Activated T-helper 17 cell treated with anti-CD3 and anti-CD28 coated beads, Interleukin-2, amount 50 U/mL, for 72 hours (primary cell): ENCODE measurements at regions not wholly inside any gene's neighbourhood (a gene's known extent, or its start where the extent isn't known, plus 50 kb on each side); places are given as distances from the start of the nearest gene placed in this dataset.
A peak's percentile ranks its signal among the peaks of the same experiment; 100 is the strongest.

Experiments
- ATAC-seq: fragments of 150-1000 bp; cut with Tn5 transposase; replicated peaks from 2 replicates; pipeline ENCODE4 v1.10.0; 2021; ENCODE audit warnings: mild to moderate bottlenecking, moderate library complexity
- H3K27ac Mint-ChIP-seq: one replicate; pipeline ENCODE4 v1.8.0; 2022; ENCODE audit warnings: mixed read lengths
- H3K27me3 Mint-ChIP-seq: one replicate; pipeline ENCODE4 v1.8.0; 2022; ENCODE audit warnings: mixed read lengths
- H3K36me3 Mint-ChIP-seq: one replicate; pipeline ENCODE4 v1.8.0; 2022; ENCODE audit warnings: low read depth, mild to moderate bottlenecking, mixed read lengths
- H3K4me1 Mint-ChIP-seq: one replicate; pipeline ENCODE4 v1.8.0; 2022; ENCODE audit warnings: mixed read lengths
- H3K4me3 Mint-ChIP-seq: one replicate; pipeline ENCODE4 v1.8.0; 2022; ENCODE audit warnings: mild to moderate bottlenecking, mixed read lengths
- H3K9me3 Mint-ChIP-seq: one replicate; pipeline ENCODE4 v1.8.0; 2022; ENCODE audit warnings: mixed read lengths

DNA sequence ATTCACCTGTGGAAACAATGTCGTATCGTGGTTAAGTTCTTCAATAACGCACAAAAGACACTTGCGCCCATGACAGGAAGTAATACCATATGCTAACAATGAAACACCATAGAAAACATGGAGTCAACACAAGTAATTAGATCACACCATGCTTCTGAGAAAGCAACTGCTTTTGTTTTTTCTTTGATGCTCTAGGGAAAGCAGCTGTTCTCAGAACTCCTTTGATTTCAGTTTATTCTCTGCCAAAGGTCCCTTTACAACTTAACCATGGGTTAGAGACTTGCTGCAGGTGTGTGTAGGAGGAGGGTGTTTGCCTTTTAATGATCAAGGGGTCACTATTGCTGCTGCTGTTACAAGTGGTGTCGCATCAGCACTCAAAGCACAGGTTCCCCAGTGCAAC, 324.0 kb upstream of the SLCO3A1 start:
- Mint-ChIP-seq H3K36me3 (no peaks in the 10 kb centered on the region), H3K4me3 (no peak overlapping the region), H3K27ac (no peak overlapping the region), H3K4me1 (peaks cover 7% of the 10 kb centered on the region), H3K27me3 (peaks cover 10% of the 10 kb centered on the region), H3K9me3 (no peaks in the 10 kb centered on the region)
- ATAC-seq = peak; percentile 66

- H3K36me3 Mint-ChIP-seq = no peaks in the 10 kb centered on the region
Observed at GRCh38 chr15:91530279-91530678, 323.2 kb upstream of the SLCO3A1 start.

DNA sequence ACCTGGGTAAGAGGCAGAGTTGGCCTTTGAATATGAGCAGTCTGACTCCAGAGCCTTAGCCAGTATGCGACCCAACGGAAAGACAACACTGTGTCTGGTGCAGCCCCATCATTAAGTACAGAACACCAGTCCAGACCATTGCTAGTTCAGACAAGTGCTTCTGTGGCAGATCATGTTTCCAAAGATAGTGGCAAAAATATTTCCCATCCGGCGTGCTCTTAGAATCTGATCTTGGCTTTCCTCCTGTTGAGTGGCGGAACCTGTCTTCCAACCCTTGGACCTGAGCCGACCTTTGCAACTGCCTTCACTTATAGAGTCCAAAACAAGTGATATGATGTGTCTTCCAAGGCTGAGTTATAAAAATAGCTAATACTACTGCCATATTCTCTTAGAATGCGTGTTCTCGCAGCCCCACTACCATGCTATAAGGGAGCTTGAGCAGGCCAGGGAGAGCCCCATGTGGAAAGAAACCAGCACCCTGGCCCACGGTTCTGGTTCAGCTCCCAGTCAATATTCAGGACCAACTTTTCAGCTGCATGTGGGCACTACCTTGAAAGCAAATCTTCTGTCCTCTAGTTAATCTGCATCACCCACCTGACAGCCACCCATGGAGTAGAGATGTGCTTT, 322.4 kb upstream of the SLCO3A1 start:
- H3K27me3 Mint-ChIP-seq = peaks cover 6% of the 10 kb centered on the region
- H3K36me3 Mint-ChIP-seq = no peaks in the 10 kb centered on the region
- peaks cover 7% of the 10 kb centered on the region for H3K4me1 Mint-ChIP-seq
- H3K9me3 Mint-ChIP-seq = no peaks in the 10 kb centered on the region
- no peak for ATAC-seq
- H3K4me3 Mint-ChIP-seq = no peak overlapping the region
- H3K27ac Mint-ChIP-seq = no peak overlapping the region

More at GRCh38 chr15:91530279-91530678, 323.2 kb upstream of the SLCO3A1 start:
- Mint-ChIP-seq H3K4me1 (peaks cover 7% of the 10 kb centered on the region), H3K4me3 (no peak overlapping the region), H3K27ac (no peak overlapping the region), H3K27me3 (peaks cover 10% of the 10 kb centered on the region), H3K9me3 (no peaks in the 10 kb centered on the region)
- no peak for ATAC-seq

DNA sequence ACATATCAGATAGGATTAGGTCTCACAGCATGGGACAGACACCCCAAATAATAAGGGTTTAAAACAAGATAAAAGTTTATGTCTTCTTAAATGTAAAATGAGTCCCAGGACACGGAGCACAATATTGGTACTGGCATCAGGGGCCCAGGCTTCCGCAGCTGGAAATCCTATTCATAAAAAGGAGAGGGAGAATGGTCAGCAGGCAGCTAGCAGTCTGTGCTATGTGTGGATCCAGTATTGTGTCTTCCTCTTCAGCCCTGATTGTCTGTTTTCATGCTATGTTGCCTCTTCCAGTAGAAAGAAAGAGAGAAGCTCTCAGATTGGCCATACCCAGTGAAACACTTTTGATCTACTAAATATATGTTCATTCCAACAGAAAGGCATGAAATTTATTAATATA, 319.3 kb upstream of the SLCO3A1 start:
- H3K9me3 Mint-ChIP-seq = no peaks in the 10 kb centered on the region
- no peaks in the 10 kb centered on the region for H3K36me3 Mint-ChIP-seq
- H3K4me1 Mint-ChIP-seq = peaks cover 3% of the 10 kb centered on the region
- H3K27me3 Mint-ChIP-seq = no peaks in the 10 kb centered on the region
- H3K27ac Mint-ChIP-seq = no peak overlapping the region
- H3K4me3 Mint-ChIP-seq = no peak overlapping the region
- no peak for ATAC-seq

DNA sequence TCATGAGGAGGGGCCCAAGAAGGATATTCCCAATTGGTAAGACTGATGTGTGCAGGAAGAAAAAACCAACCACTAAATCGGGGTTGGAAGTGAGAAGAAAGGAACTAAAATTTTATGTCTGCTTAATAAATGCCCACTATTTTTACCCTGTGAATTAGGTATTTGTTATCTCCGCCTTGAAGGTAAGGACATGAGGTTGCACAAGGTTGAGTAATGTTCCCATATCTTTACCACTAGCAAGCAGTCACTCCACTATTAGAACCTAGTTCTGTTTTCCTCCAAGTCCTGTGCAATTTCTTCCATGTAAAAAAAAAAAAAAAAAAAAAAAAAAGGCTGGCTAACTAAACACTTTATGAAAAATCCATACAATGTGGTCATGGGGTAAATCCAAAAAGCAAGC, 318.5 kb upstream of the SLCO3A1 start:
- H3K4me3 Mint-ChIP-seq = no peak overlapping the region
- no peaks in the 10 kb centered on the region for H3K9me3 Mint-ChIP-seq
- peaks cover 3% of the 10 kb centered on the region for H3K4me1 Mint-ChIP-seq
- no peaks in the 10 kb centered on the region for H3K27me3 Mint-ChIP-seq
- ATAC-seq = no peak
- H3K27ac Mint-ChIP-seq = no peak overlapping the region
- H3K36me3 Mint-ChIP-seq = no peaks in the 10 kb centered on the region

DNA sequence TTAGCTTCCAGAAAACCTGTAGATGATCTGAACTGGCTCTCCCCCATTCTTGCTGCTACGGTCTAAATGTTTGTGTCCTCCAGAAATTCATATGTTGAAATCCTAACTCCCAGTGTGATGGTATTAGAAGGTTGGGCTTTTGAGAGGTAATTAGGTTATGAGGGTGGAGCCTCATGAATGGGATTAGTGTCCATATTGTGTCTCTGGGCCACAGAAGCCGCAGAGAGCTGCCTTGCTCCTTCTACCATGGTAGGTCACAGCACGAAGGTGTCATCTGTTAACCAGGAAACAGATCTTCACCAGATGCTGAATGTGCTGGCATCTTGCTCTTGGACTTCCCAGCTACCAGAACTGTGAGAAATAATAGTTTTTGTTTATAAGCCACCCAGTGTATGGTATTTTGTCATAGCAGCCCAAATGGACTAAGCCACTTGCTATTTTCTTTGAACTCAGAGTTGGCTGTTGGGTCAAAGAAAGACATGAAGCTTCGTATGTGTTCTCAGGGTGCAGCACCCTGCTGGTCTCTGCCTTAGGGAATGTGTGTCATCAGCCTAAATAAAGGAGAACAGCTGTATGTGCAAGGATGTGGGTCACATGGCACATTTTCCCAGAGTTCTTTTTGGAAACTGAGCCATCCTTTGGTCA, 317.5 kb upstream of the SLCO3A1 start:
- Mint-ChIP-seq H3K4me3 (no peak overlapping the region), H3K27me3 (no peaks in the 10 kb centered on the region), H3K36me3 (no peaks in the 10 kb centered on the region), H3K27ac (no peak overlapping the region), H3K9me3 (no peaks in the 10 kb centered on the region), H3K4me1 (no peaks in the 10 kb centered on the region)
- ATAC-seq = no peak

DNA sequence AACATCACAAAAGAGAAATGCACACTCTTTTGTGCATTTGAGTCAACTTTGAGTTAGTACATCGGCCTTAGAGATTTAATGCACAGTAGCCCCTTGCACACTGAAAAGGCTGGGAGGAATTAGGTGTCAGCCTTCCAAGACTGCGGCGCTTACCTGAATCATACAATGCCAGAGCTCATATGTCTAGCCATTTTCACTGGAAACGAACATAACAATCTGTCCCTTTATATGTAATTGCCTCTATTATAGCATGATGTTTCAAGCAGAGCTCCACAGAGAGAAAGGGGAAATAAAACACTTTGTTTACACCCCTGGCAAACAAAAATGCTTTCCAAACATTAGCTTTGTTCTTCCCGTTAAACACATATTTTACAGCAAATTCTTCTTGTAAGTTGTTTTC, 315.7 kb upstream of the SLCO3A1 start:
- H3K4me1 Mint-ChIP-seq = no peaks in the 10 kb centered on the region
- ATAC-seq = no peak
- no peaks in the 10 kb centered on the region for H3K36me3 Mint-ChIP-seq
- H3K4me3 Mint-ChIP-seq = no peak overlapping the region
- H3K27ac Mint-ChIP-seq = no peak overlapping the region
- no peaks in the 10 kb centered on the region for H3K27me3 Mint-ChIP-seq
- no peaks in the 10 kb centered on the region for H3K9me3 Mint-ChIP-seq

- Mint-ChIP-seq H3K27ac (no peak overlapping the region), H3K9me3 (no peaks in the 10 kb centered on the region), H3K4me1 (no peaks in the 10 kb centered on the region), H3K27me3 (no peaks in the 10 kb centered on the region), H3K36me3 (no peaks in the 10 kb centered on the region), H3K4me3 (no peak overlapping the region)
- no peak for ATAC-seq
Observed at GRCh38 chr15:91538782-91539181, 314.7 kb upstream of the SLCO3A1 start.

- peaks cover 4% of the 10 kb centered on the region for H3K27me3 Mint-ChIP-seq
- H3K36me3 Mint-ChIP-seq = no peaks in the 10 kb centered on the region
- H3K9me3 Mint-ChIP-seq = no peaks in the 10 kb centered on the region
- H3K27ac Mint-ChIP-seq = no peak overlapping the region
- H3K4me3 Mint-ChIP-seq = no peak overlapping the region
- no peaks in the 10 kb centered on the region for H3K4me1 Mint-ChIP-seq
- no peak for ATAC-seq
Observed at GRCh38 chr15:91541286-91541685, 312.2 kb upstream of the SLCO3A1 start.

- ATAC-seq = no peak
- Mint-ChIP-seq H3K27me3 (peaks cover 4% of the 10 kb centered on the region), H3K4me3 (no peak overlapping the region), H3K4me1 (no peaks in the 10 kb centered on the region), H3K27ac (no peak overlapping the region), H3K36me3 (no peaks in the 10 kb centered on the region), H3K9me3 (no peaks in the 10 kb centered on the region)
Observed at GRCh38 chr15:91542226-91542625, 311.3 kb upstream of the SLCO3A1 start.

- peaks cover 4% of the 10 kb centered on the region for H3K27me3 Mint-ChIP-seq
- ATAC-seq = no peak
- no peaks in the 10 kb centered on the region for H3K4me1 Mint-ChIP-seq
- H3K4me3 Mint-ChIP-seq = no peak overlapping the region
- H3K36me3 Mint-ChIP-seq = no peaks in the 10 kb centered on the region
- no peak overlapping the region for H3K27ac Mint-ChIP-seq
- H3K9me3 Mint-ChIP-seq = no peaks in the 10 kb centered on the region
Observed at GRCh38 chr15:91547356-91547755, 306.2 kb upstream of the SLCO3A1 start.

DNA sequence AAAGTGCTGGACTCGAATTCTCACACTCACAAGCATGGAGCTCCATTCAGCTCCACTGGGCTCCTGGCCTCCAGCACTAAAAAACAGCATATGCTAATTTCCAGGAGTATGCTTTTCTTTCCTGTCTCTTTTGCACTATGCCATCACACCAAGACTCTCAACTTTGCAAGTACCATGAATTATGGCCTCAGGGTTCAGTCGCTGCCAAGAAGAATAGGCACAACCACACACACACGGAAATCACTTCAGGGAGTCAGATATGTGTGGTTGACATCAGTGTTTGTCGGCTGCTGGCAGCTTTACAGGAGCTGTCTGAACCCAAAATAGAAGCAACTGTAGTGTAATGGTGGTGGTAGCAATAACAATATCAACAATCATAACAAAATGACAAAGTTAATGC, 305.0 kb upstream of the SLCO3A1 start:
- H3K9me3 Mint-ChIP-seq = no peaks in the 10 kb centered on the region
- peaks cover 4% of the 10 kb centered on the region for H3K27me3 Mint-ChIP-seq
- no peak for ATAC-seq
- H3K27ac Mint-ChIP-seq = no peak overlapping the region
- H3K36me3 Mint-ChIP-seq = no peaks in the 10 kb centered on the region
- no peaks in the 10 kb centered on the region for H3K4me1 Mint-ChIP-seq
- no peak overlapping the region for H3K4me3 Mint-ChIP-seq

DNA sequence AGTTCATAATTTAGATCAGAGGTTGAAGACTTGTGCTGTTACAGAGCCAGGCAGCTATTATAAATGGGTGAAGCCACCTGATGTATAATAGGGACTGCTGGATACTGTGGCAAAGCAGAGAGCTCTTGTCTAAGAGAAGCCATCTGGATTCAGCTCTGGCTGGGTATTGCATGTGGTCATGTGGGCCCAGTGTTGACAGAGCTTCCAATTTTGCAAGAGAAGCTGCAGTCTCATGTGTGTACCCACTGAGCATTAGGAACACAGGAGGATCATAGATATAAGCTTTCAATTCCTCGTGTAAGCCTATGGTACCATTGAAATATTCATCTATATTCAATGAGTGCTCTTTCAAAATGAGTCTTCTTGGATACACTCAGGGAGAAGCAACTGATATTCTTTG, 303.9 kb upstream of the SLCO3A1 start:
- no peak for ATAC-seq
- no peak overlapping the region for H3K4me3 Mint-ChIP-seq
- no peaks in the 10 kb centered on the region for H3K4me1 Mint-ChIP-seq
- no peaks in the 10 kb centered on the region for H3K9me3 Mint-ChIP-seq
- H3K27me3 Mint-ChIP-seq = peaks cover 4% of the 10 kb centered on the region
- H3K36me3 Mint-ChIP-seq = no peaks in the 10 kb centered on the region
- no peak overlapping the region for H3K27ac Mint-ChIP-seq

DNA sequence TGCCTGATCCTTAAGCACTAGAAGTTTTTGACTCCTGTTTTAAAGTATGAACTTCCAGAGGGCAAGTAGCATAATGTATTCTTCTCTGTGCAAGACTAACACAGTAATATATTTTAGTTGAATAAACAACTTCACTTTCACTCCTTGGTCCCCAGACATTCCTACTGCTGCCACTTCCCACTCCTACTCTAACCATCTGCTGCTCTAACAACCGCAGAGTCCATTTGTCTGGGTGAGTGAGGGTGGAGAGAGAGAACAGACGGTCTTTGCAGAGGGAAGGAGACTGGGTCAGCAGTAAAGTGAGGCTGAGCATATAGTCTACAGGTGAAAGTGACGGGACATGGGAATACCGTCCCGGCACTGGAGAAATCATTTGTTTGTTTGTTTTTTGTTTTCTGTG, 301.0 kb upstream of the SLCO3A1 start:
- Mint-ChIP-seq H3K27ac (no peak overlapping the region), H3K9me3 (no peaks in the 10 kb centered on the region), H3K4me1 (no peaks in the 10 kb centered on the region), H3K27me3 (no peaks in the 10 kb centered on the region), H3K36me3 (no peaks in the 10 kb centered on the region), H3K4me3 (no peak overlapping the region)
- ATAC-seq = no peak

DNA sequence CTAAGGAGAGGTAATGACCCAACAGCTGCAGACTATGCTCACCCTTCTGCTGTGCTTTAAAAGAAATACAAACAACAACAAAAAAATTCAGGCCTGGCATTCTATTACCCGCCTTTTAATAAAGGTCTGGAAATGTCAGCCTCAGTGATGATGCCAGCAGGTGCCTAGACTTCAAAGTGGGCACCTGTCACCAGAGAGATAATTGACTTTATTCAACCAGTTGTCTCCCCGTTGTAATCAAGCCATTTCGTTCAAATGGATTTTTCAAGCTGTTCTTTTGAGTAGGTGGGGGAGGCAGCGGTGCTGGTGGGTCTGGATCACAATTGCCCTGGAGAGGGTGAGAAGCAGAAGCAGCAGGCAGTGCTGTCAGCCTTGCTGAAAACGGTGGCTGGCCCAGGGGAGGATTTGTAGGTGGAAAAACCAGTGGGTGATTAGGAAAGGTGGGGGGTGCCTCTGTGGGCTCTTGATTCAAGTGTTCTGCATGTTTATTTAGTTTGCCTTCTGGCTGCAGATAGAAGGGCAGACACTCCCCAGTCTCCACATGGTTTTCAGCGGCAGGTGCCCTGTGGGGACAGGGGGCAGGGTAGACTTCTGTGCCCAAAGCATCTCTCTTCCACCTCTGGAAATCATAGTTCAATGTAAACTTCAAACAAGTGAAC, 300.2 kb upstream of the SLCO3A1 start:
- no peaks in the 10 kb centered on the region for H3K9me3 Mint-ChIP-seq
- H3K4me3 Mint-ChIP-seq = no peak overlapping the region
- H3K27ac Mint-ChIP-seq = no peak overlapping the region
- no peak for ATAC-seq
- H3K4me1 Mint-ChIP-seq = no peaks in the 10 kb centered on the region
- H3K36me3 Mint-ChIP-seq = no peaks in the 10 kb centered on the region
- H3K27me3 Mint-ChIP-seq = no peaks in the 10 kb centered on the region
